ENCODE measurements at regions not wholly inside any gene's neighbourhood (a gene's known extent, or its start where the extent isn't known, plus 50 kb on each side); places are given as distances from the start of the nearest gene placed in this dataset.

DNA sequence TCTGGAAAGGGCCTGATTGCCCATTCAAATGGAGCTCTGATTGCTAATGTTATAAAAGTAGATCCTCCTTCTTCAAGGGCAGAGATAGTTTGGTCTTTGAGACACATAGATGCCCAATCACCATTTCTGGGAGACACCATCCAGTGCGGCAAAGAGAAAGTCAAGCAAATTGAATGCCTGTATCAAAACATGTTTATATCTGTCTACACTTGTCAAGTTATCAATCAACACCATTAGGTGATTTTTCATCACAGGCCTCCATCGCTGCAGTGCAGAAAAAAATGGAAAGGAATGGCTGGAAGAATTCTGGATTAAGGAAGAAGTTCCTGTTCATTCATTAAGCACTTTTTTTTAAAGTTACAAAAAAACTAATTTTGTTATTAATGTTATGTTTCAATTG lies 54.8 kb upstream of the ZFP64 start:
- TF ChIP-seq, protein P1, sequence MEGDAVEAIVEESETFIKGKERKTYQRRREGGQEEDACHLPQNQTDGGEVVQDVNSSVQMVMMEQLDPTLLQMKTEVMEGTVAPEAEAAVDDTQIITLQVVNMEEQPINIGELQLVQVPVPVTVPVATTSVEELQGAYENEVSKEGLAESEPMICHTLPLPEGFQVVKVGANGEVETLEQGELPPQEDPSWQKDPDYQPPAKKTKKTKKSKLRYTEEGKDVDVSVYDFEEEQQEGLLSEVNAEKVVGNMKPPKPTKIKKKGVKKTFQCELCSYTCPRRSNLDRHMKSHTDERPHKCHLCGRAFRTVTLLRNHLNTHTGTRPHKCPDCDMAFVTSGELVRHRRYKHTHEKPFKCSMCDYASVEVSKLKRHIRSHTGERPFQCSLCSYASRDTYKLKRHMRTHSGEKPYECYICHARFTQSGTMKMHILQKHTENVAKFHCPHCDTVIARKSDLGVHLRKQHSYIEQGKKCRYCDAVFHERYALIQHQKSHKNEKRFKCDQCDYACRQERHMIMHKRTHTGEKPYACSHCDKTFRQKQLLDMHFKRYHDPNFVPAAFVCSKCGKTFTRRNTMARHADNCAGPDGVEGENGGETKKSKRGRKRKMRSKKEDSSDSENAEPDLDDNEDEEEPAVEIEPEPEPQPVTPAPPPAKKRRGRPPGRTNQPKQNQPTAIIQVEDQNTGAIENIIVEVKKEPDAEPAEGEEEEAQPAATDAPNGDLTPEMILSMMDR (IDR thresholded peaks at IDR 0.05), result no peak
- no peak overlapping the region for H3K4me3 Mint-ChIP-seq
- DNase-seq, result no peak
- no peak overlapping the region for H3K27ac Mint-ChIP-seq
- H3K27me3 Mint-ChIP-seq (ENCODE audit: insufficient read depth), result no peaks in the 10 kb centered on the region; the same call in 1 of the 2 replicates
- H3K9me3 Mint-ChIP-seq, result no peaks in the 10 kb centered on the region
- no peaks in the 10 kb centered on the region for H3K4me1 Mint-ChIP-seq (ENCODE audit: low read depth)
- no peaks in the 10 kb centered on the region for H3K36me3 Mint-ChIP-seq (ENCODE audit: low read depth)

DNA sequence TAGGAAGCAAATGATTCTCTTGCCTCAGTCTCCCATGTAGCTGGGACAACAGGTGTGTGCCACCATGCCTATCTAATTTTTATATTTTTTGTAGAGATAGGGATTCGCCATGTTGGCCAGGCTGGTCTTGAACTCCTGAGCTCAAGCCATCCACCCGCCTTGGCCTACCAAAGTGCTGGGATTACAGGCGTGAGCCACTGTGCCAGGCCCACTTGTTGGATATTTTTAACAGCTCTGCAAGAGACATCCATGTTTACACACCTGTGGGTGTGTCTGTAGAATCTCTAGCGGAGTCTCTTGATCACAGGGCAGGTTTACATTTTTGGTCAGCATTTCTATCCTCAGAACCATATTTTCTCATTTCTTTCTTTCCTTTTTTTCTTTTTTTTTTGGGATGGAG lies 53.1 kb upstream of the ZFP64 start:
- Mint-ChIP-seq H3K27ac (no peak overlapping the region), H3K36me3 (ENCODE audit: low read depth) (no peaks in the 10 kb centered on the region), H3K27me3 (ENCODE audit: insufficient read depth) (peaks cover 2% of the 10 kb centered on the region), H3K4me1 (ENCODE audit: low read depth) (no peaks in the 10 kb centered on the region), H3K9me3 (no peaks in the 10 kb centered on the region), H3K4me3 (no peak overlapping the region)
- DNase-seq, result no peak
- TF ChIP-seq, protein P1 (IDR thresholded peaks at IDR 0.05), result no peak

DNA sequence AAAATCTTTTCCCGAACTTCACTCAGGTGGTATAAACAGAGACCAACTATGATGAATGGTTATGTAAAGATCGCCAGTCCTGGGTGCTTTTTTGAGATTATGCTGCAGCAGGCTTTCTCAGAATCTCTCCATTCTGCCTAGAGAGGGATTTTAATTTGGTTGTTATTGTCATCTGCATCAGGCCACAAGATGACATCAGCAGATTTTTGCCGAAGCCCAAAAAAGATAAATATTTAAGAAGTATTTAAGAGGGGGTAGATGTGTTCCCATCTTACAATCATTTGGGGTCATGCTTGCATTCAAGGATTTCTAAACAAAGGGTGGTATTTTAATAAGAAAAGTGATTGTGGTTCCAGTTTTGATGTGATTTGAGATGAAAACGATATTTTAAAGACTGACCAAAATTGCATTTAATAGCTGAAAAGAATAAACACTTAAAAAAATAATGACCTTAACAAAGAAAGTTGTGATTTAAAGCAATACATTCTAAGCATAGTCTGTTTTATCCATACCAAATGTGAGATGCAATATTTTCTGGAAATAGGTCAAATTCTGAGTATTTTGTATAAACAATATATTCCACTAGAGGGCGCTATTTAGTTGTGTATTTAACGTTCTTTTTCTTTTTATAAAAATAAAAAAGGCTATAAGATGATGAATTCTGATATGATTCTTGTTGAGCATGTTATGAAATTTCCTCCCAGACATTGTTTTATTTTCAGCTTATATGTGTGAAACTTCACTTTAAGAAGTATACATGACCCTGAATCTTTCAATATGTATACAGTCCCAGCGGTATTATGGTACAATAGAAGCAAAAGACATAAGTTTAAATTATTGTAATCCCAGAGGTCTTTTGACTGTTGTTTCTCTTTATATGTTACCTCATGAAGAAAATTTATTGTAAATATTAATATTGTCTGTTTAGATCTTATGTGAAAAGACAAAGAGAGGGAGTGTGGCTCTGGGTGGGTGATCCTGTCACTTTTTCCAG lies 51.0 kb upstream of the ZFP64 start:
- TF ChIP-seq, protein P1 (IDR thresholded peaks at IDR 0.05), result peak; percentile 95
- Mint-ChIP-seq H3K9me3 (no peaks in the 10 kb centered on the region), H3K27ac (no peak overlapping the region), H3K36me3 (ENCODE audit: low read depth) (no peaks in the 10 kb centered on the region), H3K4me3 (no peak overlapping the region), H3K27me3 (ENCODE audit: insufficient read depth) (peaks cover 5% of the 10 kb centered on the region), H3K4me1 (ENCODE audit: low read depth) (no peaks in the 10 kb centered on the region)
- DNase-seq, result peak; percentile 8
